ENCODE measurements at regions not wholly inside any gene's neighbourhood (a gene's known extent, or its start where the extent isn't known, plus 50 kb on each side); places are given as distances from the start of the nearest gene placed in this dataset.

DNA sequence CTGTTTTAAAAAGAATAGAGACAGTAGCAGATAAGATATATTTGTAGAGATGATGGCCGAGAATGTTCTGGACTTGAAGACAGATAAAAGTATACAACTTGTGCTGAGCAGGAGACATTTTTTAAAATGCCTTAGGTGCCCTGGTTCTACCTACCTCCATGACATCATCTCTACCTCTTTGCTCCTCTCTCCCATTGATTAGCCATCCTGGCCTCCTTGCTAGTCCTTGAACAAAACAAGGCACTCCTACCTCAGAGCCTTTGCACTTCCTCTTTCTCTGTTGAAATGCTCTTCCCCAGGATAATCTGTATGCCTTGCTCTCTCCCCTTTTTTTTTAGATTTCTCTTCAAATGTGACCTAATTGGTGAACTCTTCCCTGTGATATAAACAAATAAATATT, 92.6 kb upstream of the MAGI3 start:
- TF ChIP-seq, protein P1, sequence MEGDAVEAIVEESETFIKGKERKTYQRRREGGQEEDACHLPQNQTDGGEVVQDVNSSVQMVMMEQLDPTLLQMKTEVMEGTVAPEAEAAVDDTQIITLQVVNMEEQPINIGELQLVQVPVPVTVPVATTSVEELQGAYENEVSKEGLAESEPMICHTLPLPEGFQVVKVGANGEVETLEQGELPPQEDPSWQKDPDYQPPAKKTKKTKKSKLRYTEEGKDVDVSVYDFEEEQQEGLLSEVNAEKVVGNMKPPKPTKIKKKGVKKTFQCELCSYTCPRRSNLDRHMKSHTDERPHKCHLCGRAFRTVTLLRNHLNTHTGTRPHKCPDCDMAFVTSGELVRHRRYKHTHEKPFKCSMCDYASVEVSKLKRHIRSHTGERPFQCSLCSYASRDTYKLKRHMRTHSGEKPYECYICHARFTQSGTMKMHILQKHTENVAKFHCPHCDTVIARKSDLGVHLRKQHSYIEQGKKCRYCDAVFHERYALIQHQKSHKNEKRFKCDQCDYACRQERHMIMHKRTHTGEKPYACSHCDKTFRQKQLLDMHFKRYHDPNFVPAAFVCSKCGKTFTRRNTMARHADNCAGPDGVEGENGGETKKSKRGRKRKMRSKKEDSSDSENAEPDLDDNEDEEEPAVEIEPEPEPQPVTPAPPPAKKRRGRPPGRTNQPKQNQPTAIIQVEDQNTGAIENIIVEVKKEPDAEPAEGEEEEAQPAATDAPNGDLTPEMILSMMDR (conservative IDR thresholded peaks at IDR 0.05; ENCODE audit: low read depth, low read length): no peak
- no peak for TF ChIP-seq EZH2 (IDR thresholded peaks at IDR 0.05; ENCODE audit: borderline replicate concordance, low read depth, low read length, poor library complexity, severe bottlenecking)
